ENCODE measurements at regions not wholly inside any gene's neighbourhood (a gene's known extent, or its start where the extent isn't known, plus 50 kb on each side); places are given as distances from the start of the nearest gene placed in this dataset.

DNA sequence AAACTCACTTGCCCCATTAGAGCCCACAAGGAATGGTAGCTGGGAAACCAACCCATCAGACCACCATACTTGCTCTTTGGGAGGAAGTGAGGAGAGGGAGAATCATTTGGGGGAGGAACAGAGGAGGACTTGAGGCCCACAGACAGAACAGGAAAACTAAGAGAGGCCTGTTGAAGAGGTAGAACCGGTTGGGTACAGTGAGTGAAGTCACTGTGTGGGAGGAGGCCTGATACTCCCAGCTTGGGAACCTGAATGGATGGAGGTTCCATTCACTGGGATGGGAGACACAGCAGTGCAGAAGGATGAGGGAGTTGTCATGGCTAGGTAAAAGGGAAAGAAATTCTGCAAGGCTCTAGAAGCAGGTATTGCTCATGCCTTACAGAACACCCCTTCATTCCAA is 63.4 kb upstream of the PSEN2 start:
- TF ChIP-seq, protein P1, sequence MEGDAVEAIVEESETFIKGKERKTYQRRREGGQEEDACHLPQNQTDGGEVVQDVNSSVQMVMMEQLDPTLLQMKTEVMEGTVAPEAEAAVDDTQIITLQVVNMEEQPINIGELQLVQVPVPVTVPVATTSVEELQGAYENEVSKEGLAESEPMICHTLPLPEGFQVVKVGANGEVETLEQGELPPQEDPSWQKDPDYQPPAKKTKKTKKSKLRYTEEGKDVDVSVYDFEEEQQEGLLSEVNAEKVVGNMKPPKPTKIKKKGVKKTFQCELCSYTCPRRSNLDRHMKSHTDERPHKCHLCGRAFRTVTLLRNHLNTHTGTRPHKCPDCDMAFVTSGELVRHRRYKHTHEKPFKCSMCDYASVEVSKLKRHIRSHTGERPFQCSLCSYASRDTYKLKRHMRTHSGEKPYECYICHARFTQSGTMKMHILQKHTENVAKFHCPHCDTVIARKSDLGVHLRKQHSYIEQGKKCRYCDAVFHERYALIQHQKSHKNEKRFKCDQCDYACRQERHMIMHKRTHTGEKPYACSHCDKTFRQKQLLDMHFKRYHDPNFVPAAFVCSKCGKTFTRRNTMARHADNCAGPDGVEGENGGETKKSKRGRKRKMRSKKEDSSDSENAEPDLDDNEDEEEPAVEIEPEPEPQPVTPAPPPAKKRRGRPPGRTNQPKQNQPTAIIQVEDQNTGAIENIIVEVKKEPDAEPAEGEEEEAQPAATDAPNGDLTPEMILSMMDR (conservative IDR thresholded peaks at IDR 0.05), result no peak
- TF ChIP-seq ZFX (IDR thresholded peaks at IDR 0.05), result no peak
- no peak overlapping the region for H3K27ac ChIP-seq

DNA sequence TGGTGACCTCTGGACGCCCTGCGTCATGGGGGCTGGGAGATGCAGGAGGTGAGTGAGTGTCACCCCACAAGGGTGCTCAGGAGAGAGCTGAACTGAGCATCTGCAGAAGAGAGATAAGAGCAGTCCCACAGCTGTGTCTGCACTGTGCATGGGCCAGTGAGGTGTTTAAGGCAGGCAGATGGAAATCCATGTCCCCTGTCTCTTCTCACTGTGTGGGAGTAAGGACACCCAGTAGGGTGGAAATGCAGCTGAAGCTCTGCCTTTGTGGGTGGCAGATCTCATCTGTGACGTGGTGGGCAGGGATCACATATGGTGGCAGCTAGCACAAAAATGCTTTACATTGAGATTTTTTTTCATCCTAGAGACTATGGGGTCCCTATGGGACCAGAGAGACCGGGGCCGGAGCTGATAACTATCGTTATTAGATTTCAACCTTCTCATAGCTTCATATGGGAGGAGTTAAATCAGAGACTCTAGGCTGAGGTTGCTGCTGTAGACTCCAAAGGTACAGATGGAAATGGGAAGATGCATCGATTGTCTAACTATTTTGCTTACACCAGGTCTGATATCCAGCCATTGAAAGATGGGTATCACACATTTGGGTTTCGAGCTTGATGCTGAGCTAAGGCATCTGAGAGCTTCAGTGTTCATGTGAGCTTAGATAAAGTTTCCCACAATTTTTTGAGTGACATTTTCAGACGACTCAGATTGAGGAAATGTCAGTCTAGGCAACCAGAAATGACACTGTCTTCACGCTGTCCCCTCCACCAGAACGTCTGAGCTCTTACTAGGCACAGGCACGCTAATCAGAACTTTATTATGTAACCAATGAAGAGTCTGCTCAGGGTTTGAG is 65.3 kb upstream of the PSEN2 start:
- no peak overlapping the region for H3K27ac ChIP-seq
- TF ChIP-seq ZFX (IDR thresholded peaks at IDR 0.05), result no peak
- TF ChIP-seq, protein P1 (conservative IDR thresholded peaks at IDR 0.05), result no peak

DNA sequence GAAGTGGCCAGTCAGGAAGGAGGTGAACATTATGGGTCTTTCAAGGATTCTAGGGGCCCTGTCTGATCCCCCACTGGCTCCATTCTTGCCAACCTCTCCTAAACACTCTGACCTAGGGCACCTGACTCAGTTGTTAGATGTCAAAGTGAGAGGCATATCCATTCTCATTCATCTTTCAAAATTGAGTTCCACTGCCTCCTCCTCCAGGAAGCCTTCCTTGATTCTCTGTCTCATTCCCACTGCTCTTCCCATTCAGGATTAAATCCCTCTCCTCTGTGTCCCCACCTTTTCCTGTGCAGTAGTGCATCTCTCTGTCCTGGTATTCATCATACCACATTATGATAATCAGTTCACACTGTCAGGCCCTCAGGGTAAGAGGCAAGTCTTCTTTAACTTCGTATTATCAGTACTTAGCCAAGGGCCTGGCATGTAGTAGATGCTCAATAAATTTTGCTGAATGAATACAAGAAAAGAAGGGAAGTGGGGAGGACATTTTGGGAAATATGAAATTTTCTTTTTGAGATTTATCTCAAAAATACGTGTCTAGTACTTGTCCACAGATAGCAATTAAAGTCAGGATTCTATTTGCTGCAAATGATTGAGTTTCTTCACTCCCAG is 61.8 kb upstream of the ITPKB start:
- no peak for TF ChIP-seq ZFX (IDR thresholded peaks at IDR 0.05)
- TF ChIP-seq, protein P1 (conservative IDR thresholded peaks at IDR 0.05), result no peak
- H3K27ac ChIP-seq, result no peak overlapping the region

DNA sequence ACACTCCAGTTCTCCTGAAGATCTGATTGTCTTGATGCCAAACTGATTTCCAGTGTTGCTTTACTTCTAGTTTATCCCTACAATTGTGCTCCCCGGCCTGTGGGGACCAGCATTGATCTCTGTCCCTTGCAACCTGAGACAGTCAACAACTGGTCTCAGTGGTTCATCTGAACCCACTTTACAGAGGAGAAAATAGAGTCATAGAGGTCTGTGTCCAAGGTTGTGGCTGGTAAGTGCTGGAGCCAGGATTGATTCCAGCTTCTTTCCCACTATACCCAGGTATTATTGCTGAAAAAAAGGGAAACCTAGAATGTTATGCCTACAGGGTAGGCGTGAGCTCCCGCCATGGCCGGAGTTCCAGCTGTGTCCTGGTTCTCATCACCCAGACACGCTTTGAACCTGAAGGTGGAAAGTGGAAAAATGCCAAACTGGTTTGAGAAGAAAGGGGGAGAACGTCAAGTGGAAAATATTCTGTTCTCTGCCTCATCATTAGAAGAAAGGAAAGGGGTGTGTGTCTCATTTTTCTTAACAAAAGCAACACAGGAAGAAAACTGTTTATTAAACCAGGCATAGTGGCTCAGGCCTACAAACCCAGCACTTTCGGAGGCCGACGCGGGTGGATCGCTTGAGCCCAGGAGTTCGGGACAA is 60.7 kb upstream of the ITPKB start:
- no peak for TF ChIP-seq ZFX (IDR thresholded peaks at IDR 0.05)
- TF ChIP-seq, protein P1 (conservative IDR thresholded peaks at IDR 0.05), result no peak

DNA sequence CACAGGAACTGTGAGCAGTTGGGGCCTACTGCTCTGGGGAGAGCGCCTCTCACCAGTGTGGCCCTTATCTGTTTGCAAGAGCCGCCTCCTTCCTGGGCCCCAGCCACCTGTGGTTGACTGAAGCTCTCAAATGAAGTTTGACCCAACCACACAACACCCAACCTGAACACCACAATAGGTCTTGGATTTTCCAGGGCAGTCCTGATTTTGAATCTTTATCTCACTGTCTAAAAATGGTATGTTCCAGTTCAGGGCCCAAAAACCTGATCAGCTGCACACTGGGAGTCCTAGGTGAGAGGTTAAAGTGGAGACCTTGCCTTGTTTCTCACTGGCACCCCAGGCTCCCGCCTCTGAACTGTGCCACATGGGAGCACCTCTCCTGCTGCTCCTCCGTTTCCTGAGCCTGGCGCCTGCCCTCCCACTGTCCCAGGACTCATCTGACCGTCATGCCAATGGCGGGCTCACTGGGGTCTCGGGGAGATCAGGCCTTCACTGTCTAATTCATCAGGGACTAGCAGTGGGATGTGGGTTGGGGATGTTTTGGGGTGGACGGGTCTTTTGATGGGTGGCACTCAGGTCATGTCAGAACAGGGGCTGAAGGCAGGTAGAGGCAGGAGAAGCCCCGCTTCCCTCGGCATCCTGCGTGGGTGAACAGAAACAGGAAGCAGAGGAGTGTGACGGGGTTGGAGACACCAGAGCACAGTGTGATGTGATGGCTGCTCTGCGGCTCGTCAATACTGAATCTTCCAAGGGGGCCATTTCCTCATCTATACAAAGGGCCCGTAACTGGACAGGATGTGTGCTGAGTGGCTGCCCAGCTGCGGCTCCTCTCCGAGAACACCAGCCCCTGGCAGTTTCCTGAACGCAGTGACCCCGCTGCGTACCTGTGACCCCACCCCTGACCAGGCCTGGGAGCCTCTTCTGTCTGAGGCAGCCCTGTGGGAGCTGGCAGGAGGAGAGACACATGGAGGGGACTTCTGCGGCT is 59.6 kb upstream of the ITPKB start:
- H3K27ac ChIP-seq, result no peak overlapping the region
- TF ChIP-seq ZFX (IDR thresholded peaks at IDR 0.05), result no peak
- TF ChIP-seq, protein P1 (conservative IDR thresholded peaks at IDR 0.05), result no peak

More for the DNA sequence above, 60.7 kb upstream of the ITPKB start:
- no peak overlapping the region for H3K27ac ChIP-seq

DNA sequence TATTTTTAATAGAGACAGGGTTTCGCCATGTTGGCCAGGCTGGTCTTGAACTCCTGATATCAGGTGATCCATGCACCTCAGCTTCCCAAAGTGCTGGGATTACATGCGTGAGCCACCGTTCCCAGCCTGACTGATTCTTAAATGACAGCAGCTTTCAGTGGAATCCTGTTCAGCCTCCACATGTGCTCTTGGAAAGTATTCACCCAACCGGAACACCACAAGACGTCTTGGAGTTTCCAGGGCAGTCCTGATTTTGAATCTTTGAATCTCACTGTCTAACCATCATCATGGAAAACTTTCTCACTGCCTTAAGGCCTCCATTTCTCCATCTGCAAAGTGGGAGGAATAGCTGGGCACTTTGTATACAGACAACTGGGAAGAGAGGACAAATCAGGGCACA is 58.1 kb upstream of the ITPKB start:
- TF ChIP-seq, protein P1 (conservative IDR thresholded peaks at IDR 0.05), result no peak
- no peak for TF ChIP-seq ZFX (IDR thresholded peaks at IDR 0.05)
- no peak overlapping the region for H3K27ac ChIP-seq
